ENCODE measurements at regions not wholly inside any gene's neighbourhood (a gene's known extent, or its start where the extent isn't known, plus 50 kb on each side); places are given as distances from the start of the nearest gene placed in this dataset.

DNA sequence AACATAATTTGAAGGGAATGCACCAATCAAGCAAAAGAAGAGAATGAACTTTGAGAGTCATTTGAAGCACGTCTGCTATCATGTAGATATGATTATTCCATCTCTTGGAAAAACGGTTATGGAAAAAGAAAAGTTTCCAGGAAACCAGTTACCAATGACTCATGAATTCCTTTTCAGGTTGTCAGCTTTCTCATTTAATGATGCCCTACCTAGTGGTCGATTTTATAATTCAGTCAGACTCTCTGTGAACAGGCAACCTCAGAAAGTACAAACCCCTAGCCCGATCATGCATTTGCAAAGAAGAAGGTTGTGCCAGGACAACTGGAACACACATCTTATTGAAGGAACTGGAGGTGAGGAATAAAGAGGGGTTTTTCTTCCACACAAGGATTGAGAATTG is 355.1 kb upstream of the GRIA1 start:
- H3K4me1 ChIP-seq (ENCODE audit: control insufficient read depth in 5 of 5, insufficient read depth in 5 of 5, low read length in 5 of 5) = no peaks in the 10 kb centered on the region
- H3K27me3 ChIP-seq (ENCODE audit: control insufficient read depth in 3 of 3, insufficient read depth in 3 of 3, low read length in 2 of 3) = no peaks in the 10 kb centered on the region
- no peak for ATAC-seq (ENCODE audit: insufficient read depth, low FRiP score)
- no peaks in the 10 kb centered on the region for H3K36me3 ChIP-seq (ENCODE audit: control insufficient read depth in 4 of 4, insufficient read depth in 4 of 4, low read length in 4 of 4)
- WGBS, 2 donors = 63 to 74% methylated on average over 4 of the region's 4 CpGs
- no peak overlapping the region for H3K9ac ChIP-seq (ENCODE audit: insufficient read depth in 1 of 2, low read length in 2 of 2)
- H3K9me3 ChIP-seq (ENCODE audit: control insufficient read depth in 4 of 4, insufficient read depth in 3 of 4, low read length in 3 of 4) = no peaks in the 10 kb centered on the region
- H3K27ac ChIP-seq (ENCODE audit: low read depth in 1 of 2, low read length in 1 of 2) = no peak overlapping the region
- DNase-seq = no peak
- TF ChIP-seq, protein P1, sequence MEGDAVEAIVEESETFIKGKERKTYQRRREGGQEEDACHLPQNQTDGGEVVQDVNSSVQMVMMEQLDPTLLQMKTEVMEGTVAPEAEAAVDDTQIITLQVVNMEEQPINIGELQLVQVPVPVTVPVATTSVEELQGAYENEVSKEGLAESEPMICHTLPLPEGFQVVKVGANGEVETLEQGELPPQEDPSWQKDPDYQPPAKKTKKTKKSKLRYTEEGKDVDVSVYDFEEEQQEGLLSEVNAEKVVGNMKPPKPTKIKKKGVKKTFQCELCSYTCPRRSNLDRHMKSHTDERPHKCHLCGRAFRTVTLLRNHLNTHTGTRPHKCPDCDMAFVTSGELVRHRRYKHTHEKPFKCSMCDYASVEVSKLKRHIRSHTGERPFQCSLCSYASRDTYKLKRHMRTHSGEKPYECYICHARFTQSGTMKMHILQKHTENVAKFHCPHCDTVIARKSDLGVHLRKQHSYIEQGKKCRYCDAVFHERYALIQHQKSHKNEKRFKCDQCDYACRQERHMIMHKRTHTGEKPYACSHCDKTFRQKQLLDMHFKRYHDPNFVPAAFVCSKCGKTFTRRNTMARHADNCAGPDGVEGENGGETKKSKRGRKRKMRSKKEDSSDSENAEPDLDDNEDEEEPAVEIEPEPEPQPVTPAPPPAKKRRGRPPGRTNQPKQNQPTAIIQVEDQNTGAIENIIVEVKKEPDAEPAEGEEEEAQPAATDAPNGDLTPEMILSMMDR (IDR thresholded peaks at IDR 0.05; ENCODE audit: control extremely low read depth, extremely low read depth) = no peak
- no peak overlapping the region for H3K4me3 ChIP-seq

DNA sequence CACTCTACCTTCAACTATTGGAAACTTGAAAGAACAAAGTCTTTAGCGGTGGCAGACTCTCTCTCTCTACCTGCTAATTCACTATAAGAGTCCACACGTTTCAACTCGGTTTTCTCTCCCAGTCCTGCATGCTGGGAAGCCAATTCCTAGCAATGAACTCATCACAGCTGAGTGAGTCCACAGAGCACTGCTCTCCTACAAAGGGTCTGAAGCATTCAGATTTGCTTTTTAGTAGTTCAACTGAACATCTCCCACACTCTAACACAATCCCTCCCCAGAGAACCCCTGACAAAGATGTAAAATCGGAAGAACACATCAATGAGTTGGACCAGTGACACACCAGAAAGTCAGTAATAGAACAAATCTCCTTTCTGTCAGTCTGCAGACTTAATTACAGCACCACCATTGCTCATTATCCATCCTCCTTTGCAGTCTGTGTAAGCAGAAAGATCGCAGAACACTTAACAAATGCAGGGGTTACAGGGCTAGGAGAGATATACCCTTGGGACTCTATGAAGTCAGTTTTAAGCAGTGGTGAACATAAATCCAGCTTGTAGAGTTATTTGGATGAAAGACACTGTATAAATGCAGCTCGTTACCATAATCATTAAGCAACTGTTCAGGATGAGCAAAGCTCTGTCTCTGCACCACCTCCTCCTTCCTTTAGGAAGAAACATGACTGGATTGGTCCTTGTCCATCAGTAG is 353.4 kb upstream of the GRIA1 start:
- WGBS, 2 donors = 65 to 78% methylated on average over 6 of the region's 6 CpGs
- no peak for ATAC-seq (ENCODE audit: insufficient read depth, low FRiP score)
- H3K9ac ChIP-seq (ENCODE audit: insufficient read depth in 1 of 2, low read length in 2 of 2) = no peak overlapping the region

DNA sequence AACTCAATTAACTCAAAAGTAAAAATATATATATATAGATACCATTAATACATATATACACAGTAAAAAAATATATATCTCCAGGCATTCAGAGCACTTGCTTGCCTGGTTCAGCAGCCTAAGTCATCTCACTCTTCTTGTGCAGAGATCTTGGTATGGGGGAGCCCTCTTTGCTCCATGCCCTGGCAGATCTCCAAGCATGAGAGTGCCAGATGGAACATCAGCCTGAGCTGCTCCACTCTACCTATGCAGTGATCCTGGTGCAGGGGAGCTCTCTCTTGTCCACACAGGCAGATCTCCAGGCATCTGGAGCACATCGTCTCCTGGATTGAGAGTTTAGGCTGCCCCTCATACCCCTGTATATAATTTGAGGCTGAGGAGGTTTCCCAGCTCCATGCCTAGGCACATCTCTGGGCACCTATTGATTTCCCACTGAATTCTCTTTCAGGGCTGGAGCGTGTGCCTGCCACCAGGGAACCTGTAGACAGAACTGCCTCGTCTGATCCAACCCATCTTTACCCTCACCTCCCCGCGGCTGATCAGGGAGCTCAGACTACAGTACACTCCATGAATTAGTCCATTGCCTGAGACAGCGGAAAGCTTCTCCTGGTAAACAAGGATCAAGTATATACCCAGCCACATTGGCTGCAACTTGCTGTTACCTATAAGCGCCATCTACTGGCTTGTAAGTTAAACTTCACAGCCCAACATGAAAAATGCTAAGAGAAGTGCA is 342.4 kb upstream of the GRIA1 start:
- ATAC-seq (ENCODE audit: insufficient read depth, low FRiP score) (no peak), DNase-seq (peak in 2 of 3 donors; percentile 33 to 65)
- WGBS, 2 donors = 35 to 38% methylated on average over 7 of the region's 7 CpGs

More for the DNA sequence above, 353.4 kb upstream of the GRIA1 start:
- TF ChIP-seq, protein P1 (IDR thresholded peaks at IDR 0.05; ENCODE audit: control extremely low read depth, extremely low read depth) = no peak
- H3K9me3 ChIP-seq (ENCODE audit: control insufficient read depth in 4 of 4, insufficient read depth in 3 of 4, low read length in 3 of 4) = no peaks in the 10 kb centered on the region
- H3K27ac ChIP-seq (ENCODE audit: low read depth in 1 of 2, low read length in 1 of 2) = no peak overlapping the region
- H3K27me3 ChIP-seq (ENCODE audit: control insufficient read depth in 3 of 3, insufficient read depth in 3 of 3, low read length in 2 of 3) = no peaks in the 10 kb centered on the region
- DNase-seq = no peak
- H3K4me3 ChIP-seq = no peak overlapping the region
- H3K36me3 ChIP-seq (ENCODE audit: control insufficient read depth in 4 of 4, insufficient read depth in 4 of 4, low read length in 4 of 4) = no peaks in the 10 kb centered on the region
- H3K4me1 ChIP-seq (ENCODE audit: control insufficient read depth in 5 of 5, insufficient read depth in 5 of 5, low read length in 5 of 5) = no peaks in the 10 kb centered on the region

More for the DNA sequence above, 342.4 kb upstream of the GRIA1 start:
- no peak overlapping the region for H3K27ac ChIP-seq (ENCODE audit: low read depth in 1 of 2, low read length in 1 of 2)
- no peaks in the 10 kb centered on the region for H3K27me3 ChIP-seq (ENCODE audit: control insufficient read depth in 3 of 3, insufficient read depth in 3 of 3, low read length in 2 of 3)
- H3K4me1 ChIP-seq (ENCODE audit: control insufficient read depth in 5 of 5, insufficient read depth in 5 of 5, low read length in 5 of 5) = no peaks in the 10 kb centered on the region
- H3K4me3 ChIP-seq = no peak overlapping the region
- TF ChIP-seq, protein P1 (IDR thresholded peaks at IDR 0.05; ENCODE audit: control extremely low read depth, extremely low read depth) = peak; percentile 2
- no peaks in the 10 kb centered on the region for H3K36me3 ChIP-seq (ENCODE audit: control insufficient read depth in 4 of 4, insufficient read depth in 4 of 4, low read length in 4 of 4)
- no peak overlapping the region for H3K9ac ChIP-seq (ENCODE audit: insufficient read depth in 1 of 2, low read length in 2 of 2)
- peaks cover 0 to 11% (median under 1%) of the 10 kb centered on the region in 4 donors for H3K9me3 ChIP-seq (ENCODE audit: control insufficient read depth in 4 of 4, insufficient read depth in 3 of 4, low read length in 3 of 4)

Measured in lung (tissue), 11 donors.